ENCODE measurements at regions not wholly inside any gene's neighbourhood (a gene's known extent, or its start where the extent isn't known, plus 50 kb on each side); places are given as distances from the start of the nearest gene placed in this dataset.

- TF ChIP-seq POLR2A (IDR thresholded peaks at IDR 0.05) (no peak), EP300 (IDR thresholded peaks at IDR 0.05; ENCODE audit: low read depth) (no peak)
Measured at GRCh38 chr15:93968773-93969172, 262.6 kb upstream of the MCTP2 start.
